GM23338 (cell line): ENCODE measurements at regions not wholly inside any gene's neighbourhood (a gene's known extent, or its start where the extent isn't known, plus 50 kb on each side); places are given as distances from the start of the nearest gene placed in this dataset.

ENCODE experiments used
- ATAC-seq: fragments of 200-7000 bp; cut with Tn5 transposase; 3 replicates; pipeline ENCODE4 v1.9.1; 2020
- DNase-seq: peaks from one replicate; pipeline ENCODE4 v3.0.0-alpha.2; 2015; ENCODE audit warnings: low spot score
- H2AFZ ChIP-seq: fragments of 200-600 bp; sonication (generic); 2 replicates; pipeline ENCODE4 v1.8.0; 2016; ENCODE audit warnings: antibody characterized with exemption, mild to moderate bottlenecking, moderate library complexity
- H3F3A ChIP-seq: fragments of 200-600 bp; sonication (generic); replicated peaks from 2 replicates; pipeline ENCODE4 v1.8.0; 2017; ENCODE audit warnings: antibody characterized with exemption, mixed run types, low read depth
- H3K27ac ChIP-seq: fragments of 200-600 bp; sonication (generic); 2 replicates; pipeline ENCODE4 v1.6.1; 2016; ENCODE audit warnings: low read depth
- H3K27me3 ChIP-seq: fragments of 200-600 bp; sonication (generic); 2 replicates; pipeline ENCODE4 v1.8.0; 2016; ENCODE audit warnings: mild to moderate bottlenecking, mixed run types, moderate library complexity; ENCODE audit not compliant: insufficient read depth
- H3K36me3 ChIP-seq: fragments of 200-600 bp; sonication (generic); 2 replicates; pipeline ENCODE4 v1.8.0; 2016; ENCODE audit warnings: mild to moderate bottlenecking; ENCODE audit not compliant: insufficient read depth
- H3K4me1 ChIP-seq: fragments of 200-600 bp; sonication (generic); 2 replicates; pipeline ENCODE4 v1.8.0; 2016; ENCODE audit warnings: mild to moderate bottlenecking, moderate library complexity; ENCODE audit not compliant: insufficient read depth
- H3K4me2 ChIP-seq: fragments of 200-600 bp; sonication (generic); 2 replicates; pipeline ENCODE4 v1.7.1; 2017; ENCODE audit warnings: mixed run types
- H3K4me3 ChIP-seq: fragments of 200-600 bp; sonication (generic); 2 replicates; pipeline ENCODE4 v1.6.1; 2016; ENCODE audit warnings: mixed run types
- H3K79me2 ChIP-seq: fragments of 200-600 bp; sonication (generic); replicated peaks from 2 replicates; pipeline ENCODE4 v1.8.0; 2017; ENCODE audit warnings: mild to moderate bottlenecking; ENCODE audit not compliant: insufficient read depth
- H3K9me2 ChIP-seq: fragments of 200-600 bp; sonication (generic); 2 replicates; pipeline ENCODE4 v1.8.0; 2017; ENCODE audit not compliant: insufficient read depth
- H4K20me1 ChIP-seq: fragments of 200-600 bp; sonication (generic); replicated peaks from 2 replicates; pipeline ENCODE4 v1.8.0; 2017; ENCODE audit warnings: mild to moderate bottlenecking; ENCODE audit not compliant: insufficient read depth
- H3K27ac Mint-ChIP-seq: 2 replicates; pipeline ENCODE4 v1.8.0; 2020; ENCODE audit warnings: inconsistent platforms, mild to moderate bottlenecking, moderate library complexity, mixed read lengths
- H3K27me3 Mint-ChIP-seq: 3 replicates; pipeline ENCODE4 v1.8.0; 2022; ENCODE audit warnings: low read depth, mild to moderate bottlenecking, moderate library complexity, mixed read lengths, inconsistent platforms; ENCODE audit not compliant: insufficient read depth, poor library complexity
- H3K36me3 Mint-ChIP-seq: 3 replicates; pipeline ENCODE4 v1.8.0; 2021; ENCODE audit warnings: low read depth, mild to moderate bottlenecking, inconsistent platforms, moderate library complexity, mixed read lengths
- H3K4me1 Mint-ChIP-seq: 3 replicates; pipeline ENCODE4 v1.8.0; 2020; ENCODE audit warnings: mild to moderate bottlenecking, inconsistent platforms, mixed read lengths
- H3K4me3 Mint-ChIP-seq: 3 replicates; pipeline ENCODE4 v1.8.0; 2021; ENCODE audit warnings: moderate library complexity, mild to moderate bottlenecking, inconsistent platforms, mixed read lengths
- H3K9me3 Mint-ChIP-seq: 3 replicates; pipeline ENCODE4 v1.8.0; 2020; ENCODE audit warnings: moderate library complexity, mild to moderate bottlenecking, inconsistent platforms, mixed read lengths
- CTCF ChIP-seq, 2 experiments: fragments of 200-600 bp in 1 of 2; sonication (generic) in 1 of 2; conservative IDR thresholded peaks; 2 replicates each; pipeline versions ENCODE4 v1.5.1 to v1.6.1; 2016 to 2017; ENCODE audit warnings: antibody characterized with exemption in 2 of 2, low read depth in 2 of 2, mild to moderate bottlenecking in 2 of 2, moderate library complexity in 1 of 2
- ETS1 ChIP-seq: IDR thresholded peaks from 2 replicates; pipeline ENCODE4 v1.6.1; 2016; ENCODE audit warnings: antibody characterized with exemption
- EZH2 ChIP-seq: fragments of 200-600 bp; sonication (generic); IDR thresholded peaks from one replicate; pipeline ENCODE4 v1.8.0; 2017; ENCODE audit warnings: antibody characterized with exemption, mild to moderate bottlenecking, low read depth; ENCODE audit not compliant: unreplicated experiment
- EZH2phosphoT487 ChIP-seq: fragments of 200-600 bp; sonication (generic); IDR thresholded peaks from one replicate; pipeline ENCODE4 v1.8.1; 2018; ENCODE audit warnings: antibody characterized with exemption; ENCODE audit not compliant: unreplicated experiment
- JUNB ChIP-seq: IDR thresholded peaks from one replicate; pipeline ENCODE4 v1.6.1; 2016; ENCODE audit warnings: antibody characterized with exemption; ENCODE audit not compliant: unreplicated experiment
- NANOG ChIP-seq: IDR thresholded peaks from 2 replicates; pipeline ENCODE4 v1.6.1; 2016; ENCODE audit warnings: antibody characterized with exemption, borderline replicate concordance
- STAT1 ChIP-seq: IDR thresholded peaks from one replicate; pipeline ENCODE4 v1.6.1; 2016; ENCODE audit warnings: antibody characterized with exemption; ENCODE audit not compliant: unreplicated experiment
- ZNF331 ChIP-seq: fragments of 250-450 bp; sonication (Bioruptor Pico); IDR thresholded peaks from 2 replicates; pipeline ENCODE4 v1.5.0; 2020; ENCODE audit warnings: low read depth, mild to moderate bottlenecking, moderate library complexity
- ZNF462 ChIP-seq: fragments of 250-450 bp; sonication (Bioruptor Pico); IDR thresholded peaks from 2 replicates; pipeline ENCODE4 v1.5.0; 2020; ENCODE audit warnings: mild to moderate bottlenecking, moderate library complexity

- DNase-seq = no peak
- Histone ChIP-seq H3K9me2 (no peaks in the 10 kb centered on the region), H3K4me1 (no peaks in the 10 kb centered on the region), H4K20me1 (no peaks in the 10 kb centered on the region), H3K4me2 (no peak overlapping the region), H3K36me3 (no peaks in the 10 kb centered on the region), H3K79me2 (no peaks in the 10 kb centered on the region), H3K27me3 (no peaks in the 10 kb centered on the region), H3F3A (no peaks in the 10 kb centered on the region), H3K27ac (no peak overlapping the region), H3K4me3 (no peak overlapping the region), H2AFZ (no peak overlapping the region)
- no peak overlapping the region for H3K4me3 Mint-ChIP-seq
- TF ChIP-seq EZH2phosphoT487 = no peak
- no peak for TF ChIP-seq STAT1
- TF ChIP-seq EZH2 = no peak
- no peak for TF ChIP-seq JUNB
- no peak for TF ChIP-seq NANOG
- no peak for TF ChIP-seq CTCF (conservative IDR thresholded peaks at IDR 0.05; ENCODE audit: low read depth in 2 of 2)
- H3K36me3 Mint-ChIP-seq = no peaks in the 10 kb centered on the region
- peaks cover 3% of the 10 kb centered on the region; the same call in 2 of the 3 replicates for H3K9me3 Mint-ChIP-seq
- H3K4me1 Mint-ChIP-seq = no peaks in the 10 kb centered on the region
- no peak for ATAC-seq
- H3K27me3 Mint-ChIP-seq = peaks cover 5% of the 10 kb centered on the region
- no peak overlapping the region for H3K27ac Mint-ChIP-seq
These were observed 80.3 kb downstream of the TMEM17 start for GRCh38 chr2:62425684-62426083.

- peaks cover 5% of the 10 kb centered on the region for H3K27me3 Mint-ChIP-seq
- ATAC-seq = no peak
- no peak for TF ChIP-seq ETS1
- no peak for TF ChIP-seq ZNF331 (CRISPR knock-in tag)
- no peak for TF ChIP-seq EZH2phosphoT487
- no peak for TF ChIP-seq ZNF462 (CRISPR knock-in tag)
- TF ChIP-seq CTCF (conservative IDR thresholded peaks at IDR 0.05; ENCODE audit: low read depth in 2 of 2) = no peak
These were observed 81.1 kb downstream of the TMEM17 start for GRCh38 chr2:62424899-62425298.

More at GRCh38 chr2:62424899-62425298, 81.1 kb downstream of the TMEM17 start:
- Histone ChIP-seq H3K36me3 (no peaks in the 10 kb centered on the region), H3K4me3 (no peak overlapping the region), H3K27ac (no peak overlapping the region), H3K27me3 (no peaks in the 10 kb centered on the region), H3K79me2 (no peaks in the 10 kb centered on the region), H2AFZ (no peak overlapping the region), H3K9me2 (no peaks in the 10 kb centered on the region), H3K4me2 (no peak overlapping the region), H3K4me1 (no peaks in the 10 kb centered on the region), H3F3A (no peaks in the 10 kb centered on the region), H4K20me1 (no peaks in the 10 kb centered on the region)
- Mint-ChIP-seq H3K9me3 (peaks cover 2% of the 10 kb centered on the region; the same call in 2 of the 3 replicates), H3K27ac (no peak overlapping the region), H3K4me1 (no peaks in the 10 kb centered on the region), H3K36me3 (no peaks in the 10 kb centered on the region; the same call in 2 of the 3 replicates), H3K4me3 (no peak overlapping the region)
- DNase-seq = no peak
